HCT116 (cell line): ENCODE measurements at regions not wholly inside any gene's neighbourhood (a gene's known extent, or its start where the extent isn't known, plus 50 kb on each side); places are given as distances from the start of the nearest gene placed in this dataset.

ENCODE experiments used
- ATAC-seq: fragments of 200-7000 bp; cut with Tn5 transposase; 2 replicates; pipeline ENCODE4 v1.9.1; 2020; ENCODE audit warnings: mild to moderate bottlenecking, moderate library complexity
- BruUV-seq: library from RNA; stranded (reverse); fragments of 400-500 nt; replicated peaks from 2 replicates; lab custom pipeline; 2021; lab: Mats Ljungman, UMichigan
- CTCF ChIA-PET: fragments of 300-600 bp; sonication (Branson Sonifier 250); formaldehyde crosslinking; loops from one replicate; lab custom pipeline; 2021; ENCODE audit warnings: antibody characterized with exemption; lab: Charles Lee
- POLR2A ChIA-PET: fragments of 300-600, 350-600 bp; sonication (Branson Sonifier 250); formaldehyde crosslinking; loops from one replicate; lab custom pipeline; 2021; ENCODE audit warnings: antibody characterized with exemption; lab: Charles Lee
- RAD21 ChIA-PET, 2 experiments: fragments of 300-600 bp; sonication (Branson Sonifier 250); formaldehyde crosslinking; loops; one replicate each; lab custom pipeline; 2023; ENCODE audit warnings: low total read pairs in 2 of 2; ENCODE audit not compliant: uncharacterized antibody in 2 of 2, unreplicated experiment in 2 of 2, low non-redundant PET in 1 of 2; lab: Charles Lee
- DNase-seq: peaks from one replicate; pipeline ENCODE4 v3.0.0-alpha.2; 2010; ENCODE audit warnings: low read depth, low spot score
- H2AFZ ChIP-seq: fragments of 200-600 bp; shearing (Covaris generic), sonication (generic); 2 replicates; pipeline ENCODE4 v1.6.1; 2017; ENCODE audit warnings: low read depth, mixed run types, mixed read lengths, antibody characterized with exemption, low read length; ENCODE audit not compliant: poor library complexity, severe bottlenecking
- H3K27ac ChIP-seq: 2 replicates; pipeline ENCODE4 v1.5.1; 2012; ENCODE audit warnings: low read depth, low read length
- H3K27me3 ChIP-seq: fragments of 200-600 bp; sonication (generic); 2 replicates; pipeline ENCODE4 v1.6.1; 2016; ENCODE audit warnings: mixed run types, low read length, mixed read lengths; ENCODE audit not compliant: insufficient read depth
- H3K36me3 ChIP-seq, 2 experiments: fragments of 200-500 bp in 1 of 2; fragments of 200-600 bp in 1 of 2; sonication (Bioruptor generic) in 1 of 2; sonication (generic) in 1 of 2; 2 replicates each; pipeline versions ENCODE4 v1.5.1 to v1.6.1; 2014 to 2016; ENCODE audit warnings: low read length in 2 of 2, inconsistent platforms in 1 of 2, mixed read lengths in 1 of 2, mixed run types in 1 of 2; ENCODE audit not compliant: insufficient read depth in 2 of 2, control insufficient read depth in 1 of 2
- H3K4me1 ChIP-seq, 2 experiments: fragments of 200-600 bp in 1 of 2; sonication (generic) in 1 of 2; 2 replicates each; pipeline versions ENCODE4 v1.5.1 to v1.6.1; 2012 to 2017; ENCODE audit warnings: low read length in 2 of 2, inconsistent platforms in 1 of 2, mild to moderate bottlenecking in 1 of 2, mixed read lengths in 1 of 2, mixed run types in 1 of 2, moderate library complexity in 1 of 2; ENCODE audit not compliant: insufficient read depth in 2 of 2, control insufficient read depth in 1 of 2
- H3K4me2 ChIP-seq: fragments of 200-600 bp; sonication (generic); 2 replicates; pipeline ENCODE4 v1.6.1; 2017; ENCODE audit warnings: mixed run types, low read length, mixed read lengths
- H3K4me3 ChIP-seq, 2 experiments: fragments of 200-600 bp in 1 of 2; sonication (generic) in 1 of 2; replicated peaks in 1 of 2; 2 replicates each; pipeline ENCODE4 v1.5.1; 2011 to 2016; ENCODE audit warnings: low read length in 2 of 2, control low read depth in 1 of 2, low read depth in 1 of 2, mild to moderate bottlenecking in 1 of 2, mixed read lengths in 1 of 2, mixed run types in 1 of 2
- H3K79me2 ChIP-seq: fragments of 200-600 bp; sonication (generic); 2 replicates; pipeline ENCODE4 v1.6.1; 2017; ENCODE audit warnings: mild to moderate bottlenecking, mixed run types, low read length, moderate library complexity, mixed read lengths; ENCODE audit not compliant: insufficient read depth
- H3K9ac ChIP-seq: fragments of 200-600 bp; sonication (generic); 2 replicates; pipeline ENCODE4 v1.6.1; 2016; ENCODE audit warnings: low read length, mixed read lengths
- H3K9me2 ChIP-seq: fragments of 200-600 bp; sonication (generic), shearing (Covaris generic); 2 replicates; pipeline ENCODE4 v1.6.1; 2017; ENCODE audit warnings: mixed run types, mild to moderate bottlenecking, moderate library complexity; ENCODE audit not compliant: insufficient read depth
- H3K9me3 ChIP-seq, 2 experiments: fragments of 200-500 bp in 1 of 2; fragments of 200-600 bp in 1 of 2; sonication (Bioruptor generic) in 1 of 2; sonication (generic) in 1 of 2; 2 replicates each; pipeline ENCODE4 v1.6.1; 2014 to 2017; ENCODE audit warnings: low read length in 2 of 2, mixed read lengths in 2 of 2, inconsistent platforms in 1 of 2, low read depth in 1 of 2, mild to moderate bottlenecking in 1 of 2, mixed run types in 1 of 2, moderate library complexity in 1 of 2; ENCODE audit not compliant: control insufficient read depth in 1 of 2, insufficient read depth in 1 of 2
- H4K20me1 ChIP-seq: fragments of 200-600 bp; sonication (generic), shearing (Covaris generic); 2 replicates; pipeline ENCODE4 v1.6.1; 2017; ENCODE audit warnings: mixed run types, mild to moderate bottlenecking, moderate library complexity; ENCODE audit not compliant: insufficient read depth
- CBX3 ChIP-seq: IDR thresholded peaks from 2 replicates; pipeline ENCODE4 v1.6.1; 2012; ENCODE audit warnings: low read depth
- CEBPB ChIP-seq: IDR thresholded peaks from 2 replicates; pipeline ENCODE4 v1.6.1; 2012; ENCODE audit warnings: low read depth
- CTCF ChIP-seq, 3 experiments: fragments of 200-600 bp in 1 of 3; sonication (generic) in 1 of 3; IDR thresholded peaks in 2 of 3; conservative IDR thresholded peaks in 1 of 3; 2 replicates each; pipeline ENCODE4 v1.5.1; 2012 to 2017; ENCODE audit warnings: low read depth in 2 of 3, low read length in 2 of 3, antibody characterized with exemption in 1 of 3, borderline replicate concordance in 1 of 3, control low read depth in 1 of 3, mild to moderate bottlenecking in 1 of 3, mixed read lengths in 1 of 3, mixed run types in 1 of 3, moderate library complexity in 1 of 3; ENCODE audit not compliant: insufficient read depth in 1 of 3
- EGR1 ChIP-seq: IDR thresholded peaks from 2 replicates; pipeline ENCODE4 v1.6.1; 2012; ENCODE audit warnings: low read depth
- ELF1 ChIP-seq: IDR thresholded peaks from 2 replicates; pipeline ENCODE4 v1.6.1; 2012; ENCODE audit warnings: low read depth, borderline replicate concordance
- EZH2 ChIP-seq: fragments of 200-600 bp; sonication (generic); IDR thresholded peaks from 2 replicates; pipeline ENCODE4 v1.6.1; 2017; ENCODE audit warnings: antibody characterized with exemption, mixed run types
- FOSL1 ChIP-seq: IDR thresholded peaks from 2 replicates; pipeline ENCODE4 v1.6.1; 2012; ENCODE audit warnings: low read depth
- JUND ChIP-seq: IDR thresholded peaks from 2 replicates; pipeline ENCODE4 v1.6.1; 2012
- MAX ChIP-seq: IDR thresholded peaks from 2 replicates; pipeline ENCODE4 v1.6.1; 2012
- POLR2A ChIP-seq: IDR thresholded peaks from 2 replicates; pipeline ENCODE4 v1.7.0; 2011; ENCODE audit warnings: borderline replicate concordance; ENCODE audit not compliant: insufficient read depth, insufficient read length; ENCODE audit errors: extremely low read depth
- POLR2AphosphoS5 ChIP-seq: IDR thresholded peaks from 2 replicates; pipeline ENCODE4 v1.6.1; 2011; ENCODE audit warnings: mild to moderate bottlenecking, low read depth, low read length, moderate library complexity
- REST ChIP-seq: IDR thresholded peaks from 2 replicates; pipeline ENCODE4 v1.6.1; 2012; ENCODE audit warnings: low read depth
- SIN3A ChIP-seq: IDR thresholded peaks from 2 replicates; pipeline ENCODE4 v1.6.1; 2012; ENCODE audit warnings: low read depth
- SP1 ChIP-seq: IDR thresholded peaks from 2 replicates; pipeline ENCODE4 v1.6.1; 2012; ENCODE audit warnings: low read depth
- SRF ChIP-seq: IDR thresholded peaks from 2 replicates; pipeline ENCODE4 v1.6.1; 2012; ENCODE audit warnings: low read depth
- TCF7L2 ChIP-seq: IDR thresholded peaks from 2 replicates; pipeline ENCODE4 v1.7.0; 2011; ENCODE audit warnings: borderline replicate concordance, inconsistent platforms; ENCODE audit not compliant: insufficient read depth, insufficient read length; ENCODE audit errors: extremely low read depth
- YY1 ChIP-seq: IDR thresholded peaks from 2 replicates; pipeline ENCODE4 v1.6.1; 2011; ENCODE audit warnings: low read length, low read depth, moderate library complexity, mild to moderate bottlenecking; ENCODE audit not compliant: insufficient replicate concordance; ENCODE audit errors: extremely low read depth
- ZBTB33 ChIP-seq: IDR thresholded peaks from 2 replicates; pipeline ENCODE4 v1.6.1; 2011; ENCODE audit warnings: mild to moderate bottlenecking, low read length, moderate library complexity; ENCODE audit not compliant: insufficient replicate concordance; ENCODE audit errors: extremely low read depth
- ZFX ChIP-seq: fragments of 450-650 bp; IDR thresholded peaks from 2 replicates; pipeline ENCODE4 v1.6.1; 2017
- ZNF274 ChIP-seq: fragments of 200-500 bp; sonication (Bioruptor generic); IDR thresholded peaks from 2 replicates; pipeline ENCODE4 v1.6.1; 2014; ENCODE audit warnings: mild to moderate bottlenecking, low read depth, low read length, inconsistent platforms
- intact Hi-C: fragments of 100-400 bp; cut with micrococcal nuclease; formaldehyde crosslinking; loops from 2 replicates; pipeline ENCODE4 v1.10.0; 2022

GRCh38 chr5:125043781-125044391 lies 297.4 kb upstream of the ZNF608 start:
- Histone ChIP-seq H2AFZ (peak overlapping the region; percentile 71), H3K9ac (no peak overlapping the region), H3K9me2 (no peaks in the 10 kb centered on the region), H3K4me2 (peak overlapping the region; percentile 34), H3K4me1 (peaks cover 14 to 15% of the 10 kb centered on the region in 2 experiments), H3K36me3 (no peaks in the 10 kb centered on the region), H3K79me2 (no peaks in the 10 kb centered on the region), H3K4me3 (no peak overlapping the region), H3K9me3 (no peaks in the 10 kb centered on the region), H3K27ac (no peak overlapping the region), H4K20me1 (no peaks in the 10 kb centered on the region), H3K27me3 (no peaks in the 10 kb centered on the region)
- intact Hi-C loops = no loop called here
- ChIA-PET POLR2A (no interaction called here), RAD21 (no interaction called here), CTCF (no interaction called here)
- ATAC-seq (peak; percentile 75), DNase-seq (peak; percentile 6)
- TF ChIP-seq CTCF (IDR thresholded peaks at IDR 0.05 in 2 of 3, conservative IDR thresholded peaks at IDR 0.05 in 1 of 3; ENCODE audit: borderline replicate concordance in 1 of 3, insufficient read depth in 1 of 3, low read depth in 2 of 3, low read length in 2 of 3) (no peak), REST (no peak), CBX3 (no peak), SIN3A (no peak), SRF (no peak), TCF7L2 (no peak), MAX (no peak), ELF1 (no peak), FOSL1 (no peak), ZFX (no peak), POLR2A (no peak), EGR1 (no peak), ZNF274 (no peak), EZH2 (no peak), YY1 (no peak), SP1 (no peak), JUND (no peak), POLR2AphosphoS5 (no peak), CEBPB (no peak), ZBTB33 (no peak)
- BruUV-seq = no TSS peak
